Tibial nerve (tissue), 4 donors: ENCODE measurements at regions not wholly inside any gene's neighbourhood (a gene's known extent, or its start where the extent isn't known, plus 50 kb on each side); places are given as distances from the start of the nearest gene placed in this dataset.

Source experiments
- CTCF ChIP-seq, 5 experiments: fragments of 200-600 bp in 3 of 5; fragments of 450-650 bp in 2 of 5; sonication (generic) in 3 of 5; IDR thresholded peaks; one replicate each; pipeline ENCODE4 v1.5.1; 2016 to 2019; ENCODE audit warnings: antibody characterized with exemption in 5 of 5, mild to moderate bottlenecking in 3 of 5, moderate library complexity in 2 of 5
- EP300 ChIP-seq, 2 donors: sonication (generic); formaldehyde crosslinking; IDR thresholded peaks; one replicate each; pipeline ENCODE4 v1.6.1; 2017; ENCODE audit warnings: antibody characterized with exemption in 2 of 2, mild to moderate bottlenecking in 1 of 2

- TF ChIP-seq CTCF (IDR thresholded peaks at IDR 0.05) (no peak), EP300 (IDR thresholded peaks at IDR 0.05) (no peak)
Observed at GRCh38 chr16:77049577-77049976, 141.4 kb upstream of the MON1B start.
